ENCODE measurements at regions not wholly inside any gene's neighbourhood (a gene's known extent, or its start where the extent isn't known, plus 50 kb on each side); places are given as distances from the start of the nearest gene placed in this dataset.

DNA sequence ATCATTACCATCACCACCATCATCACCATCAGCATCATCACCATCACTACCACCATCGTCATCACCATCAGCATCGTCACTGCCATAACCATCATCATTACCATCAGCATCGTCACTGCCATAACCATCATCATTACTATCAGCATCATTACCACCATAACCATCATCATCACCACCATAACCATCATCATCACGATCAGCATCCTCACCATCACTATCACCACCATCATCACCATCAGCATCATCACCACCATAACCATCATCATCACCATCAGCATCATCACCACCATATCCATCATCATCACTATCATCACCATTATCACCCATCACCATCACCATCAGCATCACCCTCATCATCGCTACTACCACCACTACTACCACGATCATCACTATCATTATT is 493.9 kb upstream of the TBX3 start:
- no peak overlapping the region for H3K27ac ChIP-seq (ENCODE audit: low read depth in 2 of 2, low read length in 1 of 2)
- H4K20me1 ChIP-seq (ENCODE audit: insufficient read depth) = no peaks in the 10 kb centered on the region
- peaks cover 0 to 20% of the 10 kb centered on the region in 2 experiments; a peak in 2 of 4 replicates for H3K4me1 ChIP-seq (ENCODE audit: control insufficient read depth in 1 of 2, insufficient read depth in 2 of 2, low read depth in 1 of 2, low read length in 1 of 2)
- H3K4me3 ChIP-seq (ENCODE audit: low read depth in 2 of 2, low read length in 1 of 2) = no peak overlapping the region
- no peaks in the 10 kb centered on the region for H3K79me2 ChIP-seq (ENCODE audit: insufficient read depth)
- CTCF ChIA-PET = no interaction called here
- H3F3A ChIP-seq (replicated peaks; ENCODE audit: insufficient read depth) = no peaks in the 10 kb centered on the region
- TF ChIP-seq, protein P1, sequence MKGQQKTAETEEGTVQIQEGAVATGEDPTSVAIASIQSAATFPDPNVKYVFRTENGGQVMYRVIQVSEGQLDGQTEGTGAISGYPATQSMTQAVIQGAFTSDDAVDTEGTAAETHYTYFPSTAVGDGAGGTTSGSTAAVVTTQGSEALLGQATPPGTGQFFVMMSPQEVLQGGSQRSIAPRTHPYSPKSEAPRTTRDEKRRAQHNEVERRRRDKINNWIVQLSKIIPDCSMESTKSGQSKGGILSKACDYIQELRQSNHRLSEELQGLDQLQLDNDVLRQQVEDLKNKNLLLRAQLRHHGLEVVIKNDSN (IDR thresholded peaks at IDR 0.05; ENCODE audit: borderline replicate concordance, low read depth) = no peak
- TF ChIP-seq RFX5 (IDR thresholded peaks at IDR 0.05; ENCODE audit: low read length) (no peak), FOXJ3 (CRISPR knock-in tag; IDR thresholded peaks at IDR 0.05) (no peak), NFIC (IDR thresholded peaks at IDR 0.05; ENCODE audit: borderline replicate concordance) (no peak), TEAD4 (IDR thresholded peaks at IDR 0.05; ENCODE audit: borderline replicate concordance, insufficient read depth) (no peak), MEF2A (IDR thresholded peaks at IDR 0.05; ENCODE audit: borderline replicate concordance, low read depth) (no peak), TAF1 (IDR thresholded peaks at IDR 0.05; ENCODE audit: borderline replicate concordance, low read depth, low read length) (no peak), YY1 (IDR thresholded peaks at IDR 0.05; ENCODE audit: low read depth) (no peak), CHD2 (IDR thresholded peaks at IDR 0.05; ENCODE audit: low read length, partially characterized antibody) (no peak), RAD21 (IDR thresholded peaks at IDR 0.05; ENCODE audit: low read length) (no peak), ELF1 (IDR thresholded peaks at IDR 0.05) (no peak)
- TF ChIP-seq, protein P2, sequence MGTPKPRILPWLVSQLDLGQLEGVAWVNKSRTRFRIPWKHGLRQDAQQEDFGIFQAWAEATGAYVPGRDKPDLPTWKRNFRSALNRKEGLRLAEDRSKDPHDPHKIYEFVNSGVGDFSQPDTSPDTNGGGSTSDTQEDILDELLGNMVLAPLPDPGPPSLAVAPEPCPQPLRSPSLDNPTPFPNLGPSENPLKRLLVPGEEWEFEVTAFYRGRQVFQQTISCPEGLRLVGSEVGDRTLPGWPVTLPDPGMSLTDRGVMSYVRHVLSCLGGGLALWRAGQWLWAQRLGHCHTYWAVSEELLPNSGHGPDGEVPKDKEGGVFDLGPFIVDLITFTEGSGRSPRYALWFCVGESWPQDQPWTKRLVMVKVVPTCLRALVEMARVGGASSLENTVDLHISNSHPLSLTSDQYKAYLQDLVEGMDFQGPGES (IDR thresholded peaks at IDR 0.05; ENCODE audit: low read depth, low read length) = no peak
- TF ChIP-seq, protein P3, sequence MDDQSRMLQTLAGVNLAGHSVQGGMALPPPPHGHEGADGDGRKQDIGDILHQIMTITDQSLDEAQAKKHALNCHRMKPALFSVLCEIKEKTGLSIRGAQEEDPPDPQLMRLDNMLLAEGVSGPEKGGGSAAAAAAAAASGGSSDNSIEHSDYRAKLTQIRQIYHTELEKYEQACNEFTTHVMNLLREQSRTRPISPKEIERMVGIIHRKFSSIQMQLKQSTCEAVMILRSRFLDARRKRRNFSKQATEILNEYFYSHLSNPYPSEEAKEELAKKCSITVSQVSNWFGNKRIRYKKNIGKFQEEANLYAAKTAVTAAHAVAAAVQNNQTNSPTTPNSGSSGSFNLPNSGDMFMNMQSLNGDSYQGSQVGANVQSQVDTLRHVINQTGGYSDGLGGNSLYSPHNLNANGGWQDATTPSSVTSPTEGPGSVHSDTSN (IDR thresholded peaks at IDR 0.05) = no peak
- TF ChIP-seq, protein P4, sequence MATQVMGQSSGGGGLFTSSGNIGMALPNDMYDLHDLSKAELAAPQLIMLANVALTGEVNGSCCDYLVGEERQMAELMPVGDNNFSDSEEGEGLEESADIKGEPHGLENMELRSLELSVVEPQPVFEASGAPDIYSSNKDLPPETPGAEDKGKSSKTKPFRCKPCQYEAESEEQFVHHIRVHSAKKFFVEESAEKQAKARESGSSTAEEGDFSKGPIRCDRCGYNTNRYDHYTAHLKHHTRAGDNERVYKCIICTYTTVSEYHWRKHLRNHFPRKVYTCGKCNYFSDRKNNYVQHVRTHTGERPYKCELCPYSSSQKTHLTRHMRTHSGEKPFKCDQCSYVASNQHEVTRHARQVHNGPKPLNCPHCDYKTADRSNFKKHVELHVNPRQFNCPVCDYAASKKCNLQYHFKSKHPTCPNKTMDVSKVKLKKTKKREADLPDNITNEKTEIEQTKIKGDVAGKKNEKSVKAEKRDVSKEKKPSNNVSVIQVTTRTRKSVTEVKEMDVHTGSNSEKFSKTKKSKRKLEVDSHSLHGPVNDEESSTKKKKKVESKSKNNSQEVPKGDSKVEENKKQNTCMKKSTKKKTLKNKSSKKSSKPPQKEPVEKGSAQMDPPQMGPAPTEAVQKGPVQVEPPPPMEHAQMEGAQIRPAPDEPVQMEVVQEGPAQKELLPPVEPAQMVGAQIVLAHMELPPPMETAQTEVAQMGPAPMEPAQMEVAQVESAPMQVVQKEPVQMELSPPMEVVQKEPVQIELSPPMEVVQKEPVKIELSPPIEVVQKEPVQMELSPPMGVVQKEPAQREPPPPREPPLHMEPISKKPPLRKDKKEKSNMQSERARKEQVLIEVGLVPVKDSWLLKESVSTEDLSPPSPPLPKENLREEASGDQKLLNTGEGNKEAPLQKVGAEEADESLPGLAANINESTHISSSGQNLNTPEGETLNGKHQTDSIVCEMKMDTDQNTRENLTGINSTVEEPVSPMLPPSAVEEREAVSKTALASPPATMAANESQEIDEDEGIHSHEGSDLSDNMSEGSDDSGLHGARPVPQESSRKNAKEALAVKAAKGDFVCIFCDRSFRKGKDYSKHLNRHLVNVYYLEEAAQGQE (IDR thresholded peaks at IDR 0.05; ENCODE audit: low read depth, low read length) = no peak
- TF ChIP-seq, protein P5, sequence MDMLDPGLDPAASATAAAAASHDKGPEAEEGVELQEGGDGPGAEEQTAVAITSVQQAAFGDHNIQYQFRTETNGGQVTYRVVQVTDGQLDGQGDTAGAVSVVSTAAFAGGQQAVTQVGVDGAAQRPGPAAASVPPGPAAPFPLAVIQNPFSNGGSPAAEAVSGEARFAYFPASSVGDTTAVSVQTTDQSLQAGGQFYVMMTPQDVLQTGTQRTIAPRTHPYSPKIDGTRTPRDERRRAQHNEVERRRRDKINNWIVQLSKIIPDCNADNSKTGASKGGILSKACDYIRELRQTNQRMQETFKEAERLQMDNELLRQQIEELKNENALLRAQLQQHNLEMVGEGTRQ (IDR thresholded peaks at IDR 0.05; ENCODE audit: borderline replicate concordance, low read depth, low read length) = no peak
- TF ChIP-seq, protein P6, sequence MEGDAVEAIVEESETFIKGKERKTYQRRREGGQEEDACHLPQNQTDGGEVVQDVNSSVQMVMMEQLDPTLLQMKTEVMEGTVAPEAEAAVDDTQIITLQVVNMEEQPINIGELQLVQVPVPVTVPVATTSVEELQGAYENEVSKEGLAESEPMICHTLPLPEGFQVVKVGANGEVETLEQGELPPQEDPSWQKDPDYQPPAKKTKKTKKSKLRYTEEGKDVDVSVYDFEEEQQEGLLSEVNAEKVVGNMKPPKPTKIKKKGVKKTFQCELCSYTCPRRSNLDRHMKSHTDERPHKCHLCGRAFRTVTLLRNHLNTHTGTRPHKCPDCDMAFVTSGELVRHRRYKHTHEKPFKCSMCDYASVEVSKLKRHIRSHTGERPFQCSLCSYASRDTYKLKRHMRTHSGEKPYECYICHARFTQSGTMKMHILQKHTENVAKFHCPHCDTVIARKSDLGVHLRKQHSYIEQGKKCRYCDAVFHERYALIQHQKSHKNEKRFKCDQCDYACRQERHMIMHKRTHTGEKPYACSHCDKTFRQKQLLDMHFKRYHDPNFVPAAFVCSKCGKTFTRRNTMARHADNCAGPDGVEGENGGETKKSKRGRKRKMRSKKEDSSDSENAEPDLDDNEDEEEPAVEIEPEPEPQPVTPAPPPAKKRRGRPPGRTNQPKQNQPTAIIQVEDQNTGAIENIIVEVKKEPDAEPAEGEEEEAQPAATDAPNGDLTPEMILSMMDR (IDR thresholded peaks at IDR 0.05) = no peak
- TF ChIP-seq, protein P7, sequence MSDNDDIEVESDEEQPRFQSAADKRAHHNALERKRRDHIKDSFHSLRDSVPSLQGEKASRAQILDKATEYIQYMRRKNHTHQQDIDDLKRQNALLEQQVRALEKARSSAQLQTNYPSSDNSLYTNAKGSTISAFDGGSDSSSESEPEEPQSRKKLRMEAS (IDR thresholded peaks at IDR 0.05; ENCODE audit: low read depth) = no peak
- H2AFZ ChIP-seq (ENCODE audit: low read depth) = no peak overlapping the region
- H3K27me3 ChIP-seq (ENCODE audit: insufficient read depth) = no peaks in the 10 kb centered on the region
- WGBS (ENCODE audit: low lambda C conversion rate) = 84% methylated on average over 6 of the region's 6 CpGs
- no peaks in the 10 kb centered on the region for H3K9me2 ChIP-seq
- H3K9ac ChIP-seq = no peak overlapping the region
- DNase-seq = no peak
- H3K4me2 ChIP-seq = no peak overlapping the region
- H3K9me3 ChIP-seq = no peaks in the 10 kb centered on the region
- POLR2A ChIA-PET = no interaction called here
- no peaks in the 10 kb centered on the region for H3K36me3 ChIP-seq (replicated peaks in 1 of 2; ENCODE audit: control insufficient read depth in 1 of 2, insufficient read depth in 2 of 2, low read length in 1 of 2)

All from SK-N-SH (cell line).